ENCODE measurements at regions not wholly inside any gene's neighbourhood (a gene's known extent, or its start where the extent isn't known, plus 50 kb on each side); places are given as distances from the start of the nearest gene placed in this dataset.

GRCh38 chr4:161329852-161330251 is 833.9 kb downstream of the FSTL5 start:
- Mint-ChIP-seq H3K36me3 (ENCODE audit: unreplicated experiment) (no peaks in the 10 kb centered on the region), H3K27ac (ENCODE audit: unreplicated experiment) (no peak overlapping the region), H3K27me3 (ENCODE audit: unreplicated experiment) (no peaks in the 10 kb centered on the region), H3K4me1 (ENCODE audit: low read depth, unreplicated experiment) (no peaks in the 10 kb centered on the region), H3K4me3 (ENCODE audit: unreplicated experiment) (no peak overlapping the region), H3K9me3 (ENCODE audit: unreplicated experiment) (no peaks in the 10 kb centered on the region)
- no peak for DNase-seq
- no peak for TF ChIP-seq CTCF (IDR thresholded peaks at IDR 0.05; ENCODE audit: partially characterized antibody, unreplicated experiment)

- Mint-ChIP-seq H3K27me3 (ENCODE audit: unreplicated experiment) (no peaks in the 10 kb centered on the region), H3K36me3 (ENCODE audit: unreplicated experiment) (no peaks in the 10 kb centered on the region), H3K9me3 (ENCODE audit: unreplicated experiment) (peaks cover 2% of the 10 kb centered on the region), H3K4me3 (ENCODE audit: unreplicated experiment) (no peak overlapping the region), H3K27ac (ENCODE audit: unreplicated experiment) (no peak overlapping the region), H3K4me1 (ENCODE audit: low read depth, unreplicated experiment) (peaks cover 1% of the 10 kb centered on the region)
- DNase-seq = no peak
- no peak for TF ChIP-seq CTCF (IDR thresholded peaks at IDR 0.05; ENCODE audit: partially characterized antibody, unreplicated experiment)
These were observed 842.1 kb downstream of the FSTL5 start for GRCh38 chr4:161321706-161322105.

- Mint-ChIP-seq H3K4me1 (ENCODE audit: low read depth, unreplicated experiment) (peaks cover 1% of the 10 kb centered on the region), H3K27me3 (ENCODE audit: unreplicated experiment) (no peaks in the 10 kb centered on the region), H3K36me3 (ENCODE audit: unreplicated experiment) (no peaks in the 10 kb centered on the region), H3K4me3 (ENCODE audit: unreplicated experiment) (no peak overlapping the region), H3K27ac (ENCODE audit: unreplicated experiment) (no peak overlapping the region), H3K9me3 (ENCODE audit: unreplicated experiment) (peaks cover 2% of the 10 kb centered on the region)
- TF ChIP-seq CTCF (IDR thresholded peaks at IDR 0.05; ENCODE audit: partially characterized antibody, unreplicated experiment) = peak; percentile 66
- peak; percentile 18 for DNase-seq
These were observed 843.4 kb downstream of the FSTL5 start for GRCh38 chr4:161320377-161320776.

GRCh38 chr4:161317000-161317399 is 846.8 kb downstream of the FSTL5 start:
- no peak for DNase-seq
- H3K36me3 Mint-ChIP-seq (ENCODE audit: unreplicated experiment) = no peaks in the 10 kb centered on the region
- no peak for TF ChIP-seq CTCF (IDR thresholded peaks at IDR 0.05; ENCODE audit: partially characterized antibody, unreplicated experiment)
- no peak overlapping the region for H3K4me3 Mint-ChIP-seq (ENCODE audit: unreplicated experiment)
- H3K27me3 Mint-ChIP-seq (ENCODE audit: unreplicated experiment) = no peaks in the 10 kb centered on the region
- H3K27ac Mint-ChIP-seq (ENCODE audit: unreplicated experiment) = no peak overlapping the region
- peaks cover 2% of the 10 kb centered on the region for H3K9me3 Mint-ChIP-seq (ENCODE audit: unreplicated experiment)
- peaks cover 1% of the 10 kb centered on the region for H3K4me1 Mint-ChIP-seq (ENCODE audit: low read depth, unreplicated experiment)

GRCh38 chr4:161314371-161314770 is 849.4 kb downstream of the FSTL5 start:
- no peak overlapping the region for H3K4me3 Mint-ChIP-seq (ENCODE audit: unreplicated experiment)
- no peaks in the 10 kb centered on the region for H3K9me3 Mint-ChIP-seq (ENCODE audit: unreplicated experiment)
- H3K4me1 Mint-ChIP-seq (ENCODE audit: low read depth, unreplicated experiment) = no peaks in the 10 kb centered on the region
- H3K36me3 Mint-ChIP-seq (ENCODE audit: unreplicated experiment) = no peaks in the 10 kb centered on the region
- H3K27ac Mint-ChIP-seq (ENCODE audit: unreplicated experiment) = no peak overlapping the region
- TF ChIP-seq CTCF (IDR thresholded peaks at IDR 0.05; ENCODE audit: partially characterized antibody, unreplicated experiment) = no peak
- DNase-seq = no peak
- H3K27me3 Mint-ChIP-seq (ENCODE audit: unreplicated experiment) = no peaks in the 10 kb centered on the region

Data from glutamatergic neuron (in vitro differentiated cells).